Smooth muscle cell (in vitro differentiated cells): ENCODE measurements at regions not wholly inside any gene's neighbourhood (a gene's known extent, or its start where the extent isn't known, plus 50 kb on each side); places are given as distances from the start of the nearest gene placed in this dataset.

Experiments
- DNase-seq: peaks from one replicate; lab custom pipeline; 2025; ENCODE audit not compliant: unreplicated experiment; lab: John Stamatoyannopoulos, UW
- H2AFZ ChIP-seq: fragments of 200-600 bp; sonication (generic); 2 replicates; pipeline ENCODE4 v1.6.0; 2016; ENCODE audit warnings: antibody characterized with exemption, low read depth, mild to moderate bottlenecking
- H3F3A ChIP-seq: fragments of 200-600 bp; sonication (generic); 2 replicates; pipeline ENCODE4 v1.6.0; 2017; ENCODE audit warnings: antibody characterized with exemption, low read depth
- H3K27ac ChIP-seq: fragments of 200-600 bp; sonication (generic); 2 replicates; pipeline ENCODE4 v1.5.1; 2016; ENCODE audit warnings: low read depth, mild to moderate bottlenecking
- H3K27me3 ChIP-seq: fragments of 200-600 bp; sonication (generic); 2 replicates; pipeline ENCODE4 v1.6.1; 2016; ENCODE audit warnings: low read depth, mild to moderate bottlenecking
- H3K36me3 ChIP-seq: fragments of 200-600 bp; sonication (generic); 2 replicates; pipeline ENCODE4 v1.5.1; 2016; ENCODE audit warnings: low read depth
- H3K4me1 ChIP-seq: fragments of 200-600 bp; sonication (generic); 2 replicates; pipeline ENCODE4 v1.5.1; 2016; ENCODE audit warnings: low read depth
- H3K4me2 ChIP-seq: fragments of 200-600 bp; sonication (generic); 2 replicates; pipeline ENCODE4 v1.6.0; 2016; ENCODE audit warnings: mild to moderate bottlenecking
- H3K4me3 ChIP-seq: fragments of 200-600 bp; sonication (generic); 2 replicates; pipeline ENCODE4 v1.5.1; 2016; ENCODE audit warnings: mild to moderate bottlenecking
- H3K79me2 ChIP-seq: fragments of 200-600 bp; sonication (generic); 2 replicates; pipeline ENCODE4 v1.6.0; 2016; ENCODE audit warnings: low read depth, mild to moderate bottlenecking
- H3K9ac ChIP-seq: fragments of 200-600 bp; sonication (generic); 2 replicates; pipeline ENCODE4 v1.6.0; 2016; ENCODE audit warnings: low read depth
- H3K9me3 ChIP-seq: fragments of 200-600 bp; sonication (generic); replicated peaks from 2 replicates; pipeline ENCODE4 v1.5.1; 2016; ENCODE audit warnings: low read depth
- H4K20me1 ChIP-seq: fragments of 200-600 bp; sonication (generic); 2 replicates; pipeline ENCODE4 v1.6.0; 2016; ENCODE audit warnings: low read depth
- WGBS: methylation state at CpG from one replicate; pipeline ENCODE4 v1.1.7; 2016; ENCODE audit warnings: low lambda C conversion rate; 5-methylcytosine and 5-hydroxymethylcytosine counted together
- TF ChIP-seq, protein P1 (sequence below): fragments of 200-600 bp; sonication (generic); IDR thresholded peaks from 2 replicates; pipeline ENCODE4 v1.5.1; 2017; ENCODE audit warnings: borderline replicate concordance, mild to moderate bottlenecking, antibody characterized with exemption; ENCODE audit not compliant: insufficient read depth, poor library complexity, severe bottlenecking

DNA sequence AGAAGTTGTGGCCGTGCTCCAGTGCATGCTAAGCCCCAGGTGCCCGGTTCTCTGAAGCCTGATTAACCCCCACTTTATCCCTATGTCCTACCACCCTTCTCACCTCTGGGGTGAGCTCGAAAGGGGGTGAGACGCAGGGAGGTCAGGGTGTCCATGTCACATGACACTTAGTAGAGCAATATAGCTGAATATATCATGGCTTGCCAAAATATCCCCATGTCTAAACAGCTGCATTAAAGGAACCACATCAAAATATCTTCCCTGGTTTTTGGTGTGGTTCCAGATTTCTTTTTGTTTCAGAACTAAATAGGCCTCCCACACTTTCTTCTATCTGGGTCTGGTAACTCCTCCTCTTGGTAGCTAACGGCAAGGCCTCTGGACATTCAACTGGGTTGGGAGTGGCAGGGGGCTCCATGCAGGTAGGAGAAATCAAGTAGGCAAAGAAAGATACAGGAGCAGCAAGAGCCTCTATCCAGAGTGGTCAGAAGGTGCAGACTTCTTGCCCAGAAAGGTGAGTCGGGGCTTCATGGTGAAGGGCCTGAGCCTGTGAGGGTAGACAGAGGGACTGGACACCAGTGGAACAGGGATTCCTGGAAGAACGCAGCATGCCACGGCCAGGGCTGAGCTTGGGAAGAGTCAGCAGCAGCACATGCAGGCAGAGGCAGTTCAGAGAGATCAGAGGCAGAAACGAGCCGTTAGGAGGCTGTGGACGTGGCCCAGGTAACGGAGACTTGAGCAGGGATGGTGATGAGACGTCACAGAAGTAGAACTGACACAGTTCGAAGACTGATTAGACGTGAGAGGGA, 202.8 kb upstream of the DIO3 start:
- Histone ChIP-seq H3K27me3 (no peaks in the 10 kb centered on the region), H3K27ac (no peak overlapping the region), H3K4me2 (peak overlapping the region; percentile 74), H3K9me3 (no peaks in the 10 kb centered on the region), H2AFZ (no peak overlapping the region), H4K20me1 (peaks cover 6% of the 10 kb centered on the region), H3F3A (peaks cover 25% of the 10 kb centered on the region), H3K4me3 (no peak overlapping the region), H3K79me2 (no peaks in the 10 kb centered on the region), H3K4me1 (peaks cover 19% of the 10 kb centered on the region), H3K9ac (no peak overlapping the region), H3K36me3 (no peaks in the 10 kb centered on the region)
- TF ChIP-seq, protein P1, sequence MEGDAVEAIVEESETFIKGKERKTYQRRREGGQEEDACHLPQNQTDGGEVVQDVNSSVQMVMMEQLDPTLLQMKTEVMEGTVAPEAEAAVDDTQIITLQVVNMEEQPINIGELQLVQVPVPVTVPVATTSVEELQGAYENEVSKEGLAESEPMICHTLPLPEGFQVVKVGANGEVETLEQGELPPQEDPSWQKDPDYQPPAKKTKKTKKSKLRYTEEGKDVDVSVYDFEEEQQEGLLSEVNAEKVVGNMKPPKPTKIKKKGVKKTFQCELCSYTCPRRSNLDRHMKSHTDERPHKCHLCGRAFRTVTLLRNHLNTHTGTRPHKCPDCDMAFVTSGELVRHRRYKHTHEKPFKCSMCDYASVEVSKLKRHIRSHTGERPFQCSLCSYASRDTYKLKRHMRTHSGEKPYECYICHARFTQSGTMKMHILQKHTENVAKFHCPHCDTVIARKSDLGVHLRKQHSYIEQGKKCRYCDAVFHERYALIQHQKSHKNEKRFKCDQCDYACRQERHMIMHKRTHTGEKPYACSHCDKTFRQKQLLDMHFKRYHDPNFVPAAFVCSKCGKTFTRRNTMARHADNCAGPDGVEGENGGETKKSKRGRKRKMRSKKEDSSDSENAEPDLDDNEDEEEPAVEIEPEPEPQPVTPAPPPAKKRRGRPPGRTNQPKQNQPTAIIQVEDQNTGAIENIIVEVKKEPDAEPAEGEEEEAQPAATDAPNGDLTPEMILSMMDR = no peak
- 84% methylated on average over 15 of the region's 15 CpGs for WGBS
- DNase-seq = no peak

DNA sequence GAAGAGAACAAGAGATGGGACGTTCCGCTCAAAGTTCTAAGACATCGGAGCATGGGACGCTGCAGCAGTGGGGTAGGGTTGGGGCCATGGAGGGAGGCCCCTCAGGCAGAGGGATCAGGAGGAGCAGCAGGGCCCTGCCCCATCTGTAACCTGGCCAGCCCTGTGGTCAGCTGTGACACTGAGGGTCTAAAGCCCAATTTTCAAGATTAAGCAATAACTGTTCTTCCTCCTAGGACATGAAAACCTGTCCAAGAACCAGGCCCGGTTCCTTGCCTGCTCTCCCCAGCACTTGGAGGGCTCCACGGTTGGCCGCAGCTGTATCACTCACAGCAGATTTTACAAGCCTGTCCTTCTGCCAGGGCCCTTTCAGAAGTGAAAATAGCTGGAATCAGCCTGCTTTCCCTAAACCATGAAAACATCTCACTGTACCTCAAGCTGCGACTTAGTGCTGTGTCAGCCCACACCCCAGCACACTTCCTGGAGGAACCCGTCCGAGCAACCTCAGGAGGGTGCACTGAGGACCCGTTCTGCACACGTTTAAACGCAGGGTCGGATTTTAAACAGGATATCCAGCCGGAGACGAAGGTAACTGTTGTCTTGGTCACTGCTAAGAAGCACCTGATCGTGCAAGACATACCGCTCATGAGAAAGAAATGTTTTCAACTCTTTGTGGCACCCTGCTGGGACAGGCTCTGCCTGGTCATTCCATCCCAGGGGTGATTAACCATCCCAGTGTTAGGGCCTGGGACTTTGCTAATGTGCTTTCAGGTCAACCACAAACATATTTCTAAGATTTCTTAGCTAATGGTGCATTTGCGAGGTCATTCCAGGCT, 201.9 kb upstream of the DIO3 start:
- no peaks in the 10 kb centered on the region for H3K79me2 ChIP-seq
- peaks cover 6% of the 10 kb centered on the region for H4K20me1 ChIP-seq
- no peak for DNase-seq
- TF ChIP-seq, protein P1 = no peak
- H3K27me3 ChIP-seq = no peaks in the 10 kb centered on the region
- H3K4me3 ChIP-seq = peak overlapping the region; percentile 15
- H3K36me3 ChIP-seq = no peaks in the 10 kb centered on the region
- H3K4me2 ChIP-seq = peak overlapping the region; percentile 74
- H3F3A ChIP-seq = peaks cover 25% of the 10 kb centered on the region
- H2AFZ ChIP-seq = no peak overlapping the region
- peaks cover 21% of the 10 kb centered on the region for H3K4me1 ChIP-seq
- H3K9ac ChIP-seq = no peak overlapping the region
- 31% methylated on average over 19 of the region's 19 CpGs for WGBS
- no peaks in the 10 kb centered on the region for H3K9me3 ChIP-seq
- H3K27ac ChIP-seq = peak overlapping the region; percentile 70

DNA sequence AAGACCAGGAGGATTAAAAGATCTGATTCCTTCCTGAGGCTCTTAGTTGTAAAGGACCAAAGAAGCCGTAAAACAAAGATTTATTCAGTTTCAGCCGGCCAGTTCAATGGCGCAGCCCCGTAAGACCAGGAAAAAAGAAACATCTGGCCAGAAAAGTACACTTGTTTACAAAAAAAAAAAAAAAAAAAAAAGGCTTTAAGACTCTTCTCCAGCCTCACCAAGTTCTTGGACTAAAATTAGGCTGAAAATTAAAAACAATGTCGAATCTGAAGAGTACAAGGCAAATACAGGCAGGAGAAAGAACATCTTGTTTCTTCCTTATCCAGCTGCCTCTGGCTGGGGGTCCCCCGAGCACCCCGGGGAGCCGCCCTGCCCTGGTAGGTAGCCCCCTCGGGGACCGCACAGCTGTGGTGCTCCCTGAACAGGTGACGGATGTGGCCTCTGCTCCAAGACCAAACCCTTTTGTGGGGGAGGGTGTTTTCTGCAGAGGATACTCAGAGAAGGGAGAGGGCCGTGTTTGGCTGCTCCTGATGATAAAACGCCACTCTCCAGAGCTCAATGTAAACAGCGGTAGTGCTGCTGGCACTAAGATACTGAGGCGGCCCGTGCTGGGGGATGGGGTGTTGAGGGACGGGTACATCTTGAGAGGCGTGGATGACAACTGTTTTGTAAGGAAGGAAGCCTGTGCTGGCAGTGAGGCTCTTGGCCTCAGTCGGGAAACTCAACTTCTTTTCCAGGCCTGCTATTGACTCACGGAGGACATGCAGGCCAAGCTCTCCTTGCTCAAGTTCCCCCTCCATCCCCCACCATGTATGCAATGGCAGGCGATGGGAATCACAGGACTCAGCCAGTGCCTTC, 201.0 kb upstream of the DIO3 start:
- Histone ChIP-seq H3K27ac (peak overlapping the region; percentile 70), H3K4me1 (peaks cover 29% of the 10 kb centered on the region), H3K36me3 (no peaks in the 10 kb centered on the region), H3K4me3 (no peak overlapping the region), H4K20me1 (peaks cover 6% of the 10 kb centered on the region), H3K9ac (no peak overlapping the region), H2AFZ (no peak overlapping the region), H3K4me2 (peak overlapping the region; percentile 74), H3K9me3 (no peaks in the 10 kb centered on the region), H3K79me2 (no peaks in the 10 kb centered on the region), H3F3A (peaks cover 25% of the 10 kb centered on the region), H3K27me3 (no peaks in the 10 kb centered on the region)
- TF ChIP-seq, protein P1 = no peak
- DNase-seq = no peak
- WGBS = 28% methylated on average over 21 of the region's 21 CpGs
